ENCODE measurements at regions not wholly inside any gene's neighbourhood (a gene's known extent, or its start where the extent isn't known, plus 50 kb on each side); places are given as distances from the start of the nearest gene placed in this dataset.

GRCh38 chr5:117302949-117303348, 728.3 kb upstream of the SEMA6A start (continued):
- TF ChIP-seq, protein P1, sequence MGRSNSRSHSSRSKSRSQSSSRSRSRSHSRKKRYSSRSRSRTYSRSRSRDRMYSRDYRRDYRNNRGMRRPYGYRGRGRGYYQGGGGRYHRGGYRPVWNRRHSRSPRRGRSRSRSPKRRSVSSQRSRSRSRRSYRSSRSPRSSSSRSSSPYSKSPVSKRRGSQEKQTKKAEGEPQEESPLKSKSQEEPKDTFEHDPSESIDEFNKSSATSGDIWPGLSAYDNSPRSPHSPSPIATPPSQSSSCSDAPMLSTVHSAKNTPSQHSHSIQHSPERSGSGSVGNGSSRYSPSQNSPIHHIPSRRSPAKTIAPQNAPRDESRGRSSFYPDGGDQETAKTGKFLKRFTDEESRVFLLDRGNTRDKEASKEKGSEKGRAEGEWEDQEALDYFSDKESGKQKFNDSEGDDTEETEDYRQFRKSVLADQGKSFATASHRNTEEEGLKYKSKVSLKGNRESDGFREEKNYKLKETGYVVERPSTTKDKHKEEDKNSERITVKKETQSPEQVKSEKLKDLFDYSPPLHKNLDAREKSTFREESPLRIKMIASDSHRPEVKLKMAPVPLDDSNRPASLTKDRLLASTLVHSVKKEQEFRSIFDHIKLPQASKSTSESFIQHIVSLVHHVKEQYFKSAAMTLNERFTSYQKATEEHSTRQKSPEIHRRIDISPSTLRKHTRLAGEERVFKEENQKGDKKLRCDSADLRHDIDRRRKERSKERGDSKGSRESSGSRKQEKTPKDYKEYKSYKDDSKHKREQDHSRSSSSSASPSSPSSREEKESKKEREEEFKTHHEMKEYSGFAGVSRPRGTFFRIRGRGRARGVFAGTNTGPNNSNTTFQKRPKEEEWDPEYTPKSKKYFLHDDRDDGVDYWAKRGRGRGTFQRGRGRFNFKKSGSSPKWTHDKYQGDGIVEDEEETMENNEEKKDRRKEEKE (IDR thresholded peaks at IDR 0.05): no peak
- no peak for TF ChIP-seq PAX8 (IDR thresholded peaks at IDR 0.05)

GRCh38 chr5:117302473-117302872, 727.9 kb upstream of the SEMA6A start:
- no TSS peak for BruUV-seq (replicated peaks)
- SMC1A ChIA-PET (ENCODE audit: uncharacterized antibody, unreplicated experiment): interaction anchor here (1.6 kb wide), 1 partner anchor 17 kb away, joined by 3 read pairs; no protein-coding TSS in a partner anchor
- no peak for TF ChIP-seq LARP7 (IDR thresholded peaks at IDR 0.05)
- no peak for TF ChIP-seq NR2C1 (IDR thresholded peaks at IDR 0.05)
- TF ChIP-seq SUPT20H (IDR thresholded peaks at IDR 0.05; ENCODE audit: borderline replicate concordance, control insufficient read depth, low read depth, low read length): no peak
- TF ChIP-seq SREBF2 (IDR thresholded peaks at IDR 0.05; ENCODE audit: low read length): no peak
- no peak for TF ChIP-seq CBFB (IDR thresholded peaks at IDR 0.05; ENCODE audit: low read depth)
- TF ChIP-seq POLR2A (IDR thresholded peaks at IDR 0.05; ENCODE audit: low read depth, low read length): no peak
- TF ChIP-seq, protein P2, sequence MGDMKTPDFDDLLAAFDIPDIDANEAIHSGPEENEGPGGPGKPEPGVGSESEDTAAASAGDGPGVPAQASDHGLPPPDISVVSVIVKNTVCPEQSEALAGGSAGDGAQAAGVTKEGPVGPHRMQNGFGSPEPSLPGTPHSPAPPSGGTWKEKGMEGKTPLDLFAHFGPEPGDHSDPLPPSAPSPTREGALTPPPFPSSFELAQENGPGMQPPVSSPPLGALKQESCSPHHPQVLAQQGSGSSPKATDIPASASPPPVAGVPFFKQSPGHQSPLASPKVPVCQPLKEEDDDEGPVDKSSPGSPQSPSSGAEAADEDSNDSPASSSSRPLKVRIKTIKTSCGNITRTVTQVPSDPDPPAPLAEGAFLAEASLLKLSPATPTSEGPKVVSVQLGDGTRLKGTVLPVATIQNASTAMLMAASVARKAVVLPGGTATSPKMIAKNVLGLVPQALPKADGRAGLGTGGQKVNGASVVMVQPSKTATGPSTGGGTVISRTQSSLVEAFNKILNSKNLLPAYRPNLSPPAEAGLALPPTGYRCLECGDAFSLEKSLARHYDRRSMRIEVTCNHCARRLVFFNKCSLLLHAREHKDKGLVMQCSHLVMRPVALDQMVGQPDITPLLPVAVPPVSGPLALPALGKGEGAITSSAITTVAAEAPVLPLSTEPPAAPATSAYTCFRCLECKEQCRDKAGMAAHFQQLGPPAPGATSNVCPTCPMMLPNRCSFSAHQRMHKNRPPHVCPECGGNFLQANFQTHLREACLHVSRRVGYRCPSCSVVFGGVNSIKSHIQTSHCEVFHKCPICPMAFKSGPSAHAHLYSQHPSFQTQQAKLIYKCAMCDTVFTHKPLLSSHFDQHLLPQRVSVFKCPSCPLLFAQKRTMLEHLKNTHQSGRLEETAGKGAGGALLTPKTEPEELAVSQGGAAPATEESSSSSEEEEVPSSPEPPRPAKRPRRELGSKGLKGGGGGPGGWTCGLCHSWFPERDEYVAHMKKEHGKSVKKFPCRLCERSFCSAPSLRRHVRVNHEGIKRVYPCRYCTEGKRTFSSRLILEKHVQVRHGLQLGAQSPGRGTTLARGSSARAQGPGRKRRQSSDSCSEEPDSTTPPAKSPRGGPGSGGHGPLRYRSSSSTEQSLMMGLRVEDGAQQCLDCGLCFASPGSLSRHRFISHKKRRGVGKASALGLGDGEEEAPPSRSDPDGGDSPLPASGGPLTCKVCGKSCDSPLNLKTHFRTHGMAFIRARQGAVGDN (IDR thresholded peaks at IDR 0.05): no peak
- TF ChIP-seq POLR2AphosphoS5 (IDR thresholded peaks at IDR 0.05; ENCODE audit: low read length): no peak
- no peak for TF ChIP-seq CTCF (IDR thresholded peaks at IDR 0.05 in 2 of 3, conservative IDR thresholded peaks at IDR 0.05 in 1 of 3; ENCODE audit: control insufficient read depth in 2 of 3, extremely low read depth in 1 of 3, insufficient read depth in 1 of 3, low read depth in 3 of 3, low read length in 3 of 3)
- TF ChIP-seq CHD4 (IDR thresholded peaks at IDR 0.05): no peak

More at GRCh38 chr5:117302473-117302872, 727.9 kb upstream of the SEMA6A start:
- Histone ChIP-seq H3K79me2 (ENCODE audit: control insufficient read depth, insufficient read depth, low read length) (no peaks in the 10 kb centered on the region), H3K4me3 (no peak overlapping the region), H4K20me1 (ENCODE audit: control insufficient read depth, insufficient read depth) (no peaks in the 10 kb centered on the region), H2AFZ (ENCODE audit: control insufficient read depth, low read depth, low read length) (no peak overlapping the region), H3K36me3 (ENCODE audit: control insufficient read depth in 2 of 2, insufficient read depth in 2 of 2, low read length in 1 of 2) (no peaks in the 10 kb centered on the region), H3K27me3 (replicated peaks in 1 of 2; ENCODE audit: control insufficient read depth in 2 of 2, insufficient read depth in 2 of 2, low read length in 1 of 2) (no peaks in the 10 kb centered on the region), H3K4me1 (ENCODE audit: control insufficient read depth, insufficient read depth, low read length) (no peaks in the 10 kb centered on the region), H3K9ac (ENCODE audit: control insufficient read depth, insufficient read depth, low read length) (no peak overlapping the region), H3K27ac (ENCODE audit: control insufficient read depth, insufficient read depth) (no peak overlapping the region), H3K4me2 (ENCODE audit: control insufficient read depth, insufficient read depth) (no peak overlapping the region), H3K9me3 (replicated peaks; ENCODE audit: control insufficient read depth, insufficient read depth, low read length) (no peaks in the 10 kb centered on the region)
- CTCF ChIA-PET: interaction anchor here (1.9 kb wide), 1 partner anchor 9 kb away, joined by 4 read pairs; no protein-coding TSS in a partner anchor
- in situ Hi-C loops (cut with MboI): no loop called here
- RAD21 ChIA-PET (ENCODE audit: unreplicated experiment): no interaction called here
- WGBS (ENCODE audit: insufficient coverage, insufficient replicate concordance, low lambda C conversion rate, missing lambda C conversion rate): 0% methylated on average over 1 of the region's 1 CpG
- ATAC-seq (no peak), DNase-seq (ENCODE audit: low read depth, low spot score) (no peak), FAIRE-seq (no peak)
- intact Hi-C loops (cut with micrococcal nuclease; ENCODE audit: unreplicated experiment): no loop called here
- POLR2A ChIA-PET: no interaction called here

All from GM12878 (cell line).